Neural cell (in vitro differentiated cells): ENCODE measurements at regions not wholly inside any gene's neighbourhood (a gene's known extent, or its start where the extent isn't known, plus 50 kb on each side); places are given as distances from the start of the nearest gene placed in this dataset.

Experiments
- H2AFZ ChIP-seq: fragments of 200-600, 300-800 bp; sonication (generic), shearing (Covaris generic); 2 replicates; pipeline ENCODE4 v1.6.0; 2014; ENCODE audit warnings: low read depth, mild to moderate bottlenecking, antibody characterized with exemption, low read length, moderate library complexity
- H3F3A ChIP-seq: fragments of 200-600 bp; shearing (Covaris generic); 2 replicates; pipeline ENCODE4 v1.6.1; 2016; ENCODE audit warnings: mild to moderate bottlenecking, moderate library complexity, mixed read lengths, antibody characterized with exemption, low read length; ENCODE audit not compliant: insufficient read depth, poor library complexity, severe bottlenecking
- H3K27ac ChIP-seq: fragments of 200-600, 300-800 bp; sonication (generic), shearing (Covaris generic); 2 replicates; pipeline ENCODE4 v1.5.1; 2014; ENCODE audit warnings: mild to moderate bottlenecking, low read length, moderate library complexity
- H3K27me3 ChIP-seq: fragments of 300-800, 200-600 bp; sonication (generic), shearing (Covaris generic); 2 replicates; pipeline ENCODE4 v1.6.0; 2014; ENCODE audit warnings: mild to moderate bottlenecking, low read depth, low read length, moderate library complexity; ENCODE audit not compliant: insufficient read depth
- H3K36me3 ChIP-seq: fragments of 300-800, 200-600 bp; sonication (generic), shearing (Covaris generic); 2 replicates; pipeline ENCODE4 v1.5.1; 2014; ENCODE audit warnings: mild to moderate bottlenecking, antibody characterized with exemption, low read length, moderate library complexity; ENCODE audit not compliant: insufficient read depth
- H3K4me2 ChIP-seq: fragments of 300-800, 200-600 bp; sonication (generic), shearing (Covaris generic); 2 replicates; pipeline ENCODE4 v1.6.0; 2014; ENCODE audit warnings: mild to moderate bottlenecking, low read length
- H3K4me3 ChIP-seq: fragments of 300-800, 200-600 bp; sonication (generic), shearing (Covaris generic); 2 replicates; pipeline ENCODE4 v1.5.1; 2014; ENCODE audit warnings: mild to moderate bottlenecking, low read length, moderate library complexity
- H3K79me2 ChIP-seq: fragments of 200-600 bp; shearing (Covaris generic); replicated peaks from 2 replicates; pipeline ENCODE4 v1.6.0; 2014; ENCODE audit warnings: mild to moderate bottlenecking, low read length, moderate library complexity; ENCODE audit not compliant: insufficient read depth
- H3K9ac ChIP-seq: fragments of 300-800, 200-600 bp; sonication (generic), shearing (Covaris generic); 2 replicates; pipeline ENCODE4 v1.6.1; 2016; ENCODE audit warnings: mild to moderate bottlenecking, low read length, mixed read lengths
- H3K9me2 ChIP-seq: fragments of 200-600 bp; shearing (Covaris generic); 2 replicates; pipeline ENCODE4 v1.6.1; 2016; ENCODE audit warnings: mild to moderate bottlenecking, low read length, mixed read lengths; ENCODE audit not compliant: insufficient read depth
- H3K9me3 ChIP-seq: fragments of 200-600, 300-800 bp; sonication (generic), shearing (Covaris generic); 2 replicates; pipeline ENCODE4 v1.6.1; 2016; ENCODE audit warnings: mild to moderate bottlenecking, mixed run types, low read length, moderate library complexity, mixed read lengths
- H4K20me1 ChIP-seq: fragments of 200-600 bp; shearing (Covaris generic); 2 replicates; pipeline ENCODE4 v1.6.1; 2016; ENCODE audit warnings: mild to moderate bottlenecking, mixed run types; ENCODE audit not compliant: insufficient read depth
- CTCF ChIP-seq: fragments of 450-650 bp; IDR thresholded peaks from 2 replicates; pipeline ENCODE4 v1.5.1; 2014; ENCODE audit warnings: antibody characterized with exemption, mild to moderate bottlenecking, moderate library complexity; ENCODE audit not compliant: poor library complexity, severe bottlenecking
- EP300 ChIP-seq: fragments of 450-650 bp; conservative IDR thresholded peaks from 2 replicates; pipeline ENCODE4 v1.6.1; 2014; ENCODE audit warnings: antibody characterized with exemption, mild to moderate bottlenecking, moderate library complexity; ENCODE audit not compliant: poor library complexity, severe bottlenecking
- EZH2 ChIP-seq: fragments of 200-600, 300-800 bp; shearing (Covaris generic), sonication (generic); IDR thresholded peaks from 2 replicates; pipeline ENCODE4 v1.6.1; 2014; ENCODE audit warnings: antibody characterized with exemption, low read length, borderline replicate concordance, mild to moderate bottlenecking; ENCODE audit not compliant: insufficient read depth, poor library complexity, severe bottlenecking
- MXI1 ChIP-seq: fragments of 450-650 bp; conservative IDR thresholded peaks from 2 replicates; pipeline ENCODE4 v1.6.1; 2014; ENCODE audit warnings: antibody characterized with exemption, mild to moderate bottlenecking; ENCODE audit not compliant: poor library complexity, severe bottlenecking
- POLR2AphosphoS5 ChIP-seq: IDR thresholded peaks from 2 replicates; pipeline ENCODE4 v1.6.1; 2012
- RAD21 ChIP-seq: fragments of 450-650 bp; conservative IDR thresholded peaks from 2 replicates; pipeline ENCODE4 v1.6.1; 2014; ENCODE audit warnings: antibody characterized with exemption, mild to moderate bottlenecking, moderate library complexity
- SMC3 ChIP-seq: fragments of 450-650 bp; conservative IDR thresholded peaks from 2 replicates; pipeline ENCODE4 v1.6.1; 2014; ENCODE audit warnings: antibody characterized with exemption, mild to moderate bottlenecking, moderate library complexity; ENCODE audit not compliant: poor library complexity
- TAF1 ChIP-seq: IDR thresholded peaks from 2 replicates; pipeline ENCODE4 v1.6.1; 2012; ENCODE audit warnings: low read depth
- TF ChIP-seq, protein P1 (sequence below): IDR thresholded peaks from 2 replicates; pipeline ENCODE4 v1.6.1; 2012; ENCODE audit warnings: borderline replicate concordance

DNA sequence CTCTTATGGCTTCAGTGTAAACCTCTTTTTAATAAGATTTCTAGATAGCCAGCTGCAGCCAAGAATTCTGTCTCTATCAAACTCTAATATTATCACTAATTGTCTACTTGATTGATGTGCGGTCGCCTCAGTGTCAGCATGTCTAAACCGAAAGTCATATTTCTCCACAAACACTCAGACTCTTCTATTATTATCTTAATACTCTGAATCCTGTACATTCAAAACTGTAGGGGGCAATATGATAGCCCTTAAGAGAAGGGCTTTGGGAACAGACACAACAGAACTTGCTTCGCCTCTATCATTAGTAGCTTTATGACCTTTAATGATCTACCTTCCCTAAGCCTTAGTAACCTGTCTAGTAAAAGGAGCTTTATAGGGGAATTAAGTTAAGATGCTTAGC lies 379.7 kb upstream of the PTCHD4 start:
- no peak overlapping the region for H3K4me3 ChIP-seq
- no peaks in the 10 kb centered on the region for H4K20me1 ChIP-seq
- H3K79me2 ChIP-seq, result no peaks in the 10 kb centered on the region
- H3F3A ChIP-seq, result no peaks in the 10 kb centered on the region
- H2AFZ ChIP-seq, result no peak overlapping the region
- H3K27ac ChIP-seq, result no peak overlapping the region
- no peak for TF ChIP-seq TAF1
- TF ChIP-seq SMC3, result no peak
- peak; percentile 38 for TF ChIP-seq POLR2AphosphoS5
- no peak for TF ChIP-seq EZH2
- no peak for TF ChIP-seq EP300
- TF ChIP-seq CTCF, result no peak
- no peaks in the 10 kb centered on the region for H3K9me3 ChIP-seq
- H3K36me3 ChIP-seq, result no peaks in the 10 kb centered on the region
- no peaks in the 10 kb centered on the region for H3K9me2 ChIP-seq
- no peak overlapping the region for H3K4me2 ChIP-seq
- H3K9ac ChIP-seq, result no peak overlapping the region
- H3K27me3 ChIP-seq, result no peaks in the 10 kb centered on the region

GRCh38 chr6:48486876-48487275 lies 375.9 kb upstream of the PTCHD4 start:
- H3K27ac ChIP-seq, result no peak overlapping the region
- H3K9me2 ChIP-seq, result no peaks in the 10 kb centered on the region
- H3K36me3 ChIP-seq, result no peaks in the 10 kb centered on the region
- no peaks in the 10 kb centered on the region for H3F3A ChIP-seq
- no peak overlapping the region for H3K4me2 ChIP-seq
- no peak overlapping the region for H3K4me3 ChIP-seq
- no peaks in the 10 kb centered on the region for H3K9me3 ChIP-seq
- H4K20me1 ChIP-seq, result no peaks in the 10 kb centered on the region
- no peak overlapping the region for H2AFZ ChIP-seq
- TF ChIP-seq CTCF (no peak), SMC3 (no peak), EZH2 (no peak), MXI1 (no peak), TAF1 (no peak), EP300 (no peak), POLR2AphosphoS5 (no peak), RAD21 (no peak)
- TF ChIP-seq, protein P1, sequence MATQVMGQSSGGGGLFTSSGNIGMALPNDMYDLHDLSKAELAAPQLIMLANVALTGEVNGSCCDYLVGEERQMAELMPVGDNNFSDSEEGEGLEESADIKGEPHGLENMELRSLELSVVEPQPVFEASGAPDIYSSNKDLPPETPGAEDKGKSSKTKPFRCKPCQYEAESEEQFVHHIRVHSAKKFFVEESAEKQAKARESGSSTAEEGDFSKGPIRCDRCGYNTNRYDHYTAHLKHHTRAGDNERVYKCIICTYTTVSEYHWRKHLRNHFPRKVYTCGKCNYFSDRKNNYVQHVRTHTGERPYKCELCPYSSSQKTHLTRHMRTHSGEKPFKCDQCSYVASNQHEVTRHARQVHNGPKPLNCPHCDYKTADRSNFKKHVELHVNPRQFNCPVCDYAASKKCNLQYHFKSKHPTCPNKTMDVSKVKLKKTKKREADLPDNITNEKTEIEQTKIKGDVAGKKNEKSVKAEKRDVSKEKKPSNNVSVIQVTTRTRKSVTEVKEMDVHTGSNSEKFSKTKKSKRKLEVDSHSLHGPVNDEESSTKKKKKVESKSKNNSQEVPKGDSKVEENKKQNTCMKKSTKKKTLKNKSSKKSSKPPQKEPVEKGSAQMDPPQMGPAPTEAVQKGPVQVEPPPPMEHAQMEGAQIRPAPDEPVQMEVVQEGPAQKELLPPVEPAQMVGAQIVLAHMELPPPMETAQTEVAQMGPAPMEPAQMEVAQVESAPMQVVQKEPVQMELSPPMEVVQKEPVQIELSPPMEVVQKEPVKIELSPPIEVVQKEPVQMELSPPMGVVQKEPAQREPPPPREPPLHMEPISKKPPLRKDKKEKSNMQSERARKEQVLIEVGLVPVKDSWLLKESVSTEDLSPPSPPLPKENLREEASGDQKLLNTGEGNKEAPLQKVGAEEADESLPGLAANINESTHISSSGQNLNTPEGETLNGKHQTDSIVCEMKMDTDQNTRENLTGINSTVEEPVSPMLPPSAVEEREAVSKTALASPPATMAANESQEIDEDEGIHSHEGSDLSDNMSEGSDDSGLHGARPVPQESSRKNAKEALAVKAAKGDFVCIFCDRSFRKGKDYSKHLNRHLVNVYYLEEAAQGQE, result no peak
- H3K79me2 ChIP-seq, result no peaks in the 10 kb centered on the region
- H3K9ac ChIP-seq, result no peak overlapping the region
- H3K27me3 ChIP-seq, result no peaks in the 10 kb centered on the region
